H9 (cell line): ENCODE measurements at regions not wholly inside any gene's neighbourhood (a gene's known extent, or its start where the extent isn't known, plus 50 kb on each side); places are given as distances from the start of the nearest gene placed in this dataset.
"Not testable (repeated sequence)": the region's sequence is repeated elsewhere in the genome, so short reads cannot be mapped to it uniquely, and the experiment has no call there.

Experiments
- DNase-seq: peaks from one replicate; pipeline ENCODE4 v3.0.0-alpha.2; 2017
- H2AFZ ChIP-seq: one replicate; pipeline ENCODE4 v1.6.1; 2013; ENCODE audit warnings: mild to moderate bottlenecking, low read length, control low read depth, moderate library complexity
- H2AK5ac ChIP-seq: 2 replicates; pipeline ENCODE4 v1.6.1; 2013; ENCODE audit warnings: low read length, control low read depth, mixed read lengths; ENCODE audit not compliant: insufficient read length
- H2BK120ac ChIP-seq: one replicate; pipeline ENCODE4 v1.6.1; 2013; ENCODE audit warnings: low read depth, mild to moderate bottlenecking, low read length, control low read depth, inconsistent platforms; ENCODE audit not compliant: poor library complexity, severe bottlenecking
- H2BK12ac ChIP-seq: 2 replicates; pipeline ENCODE4 v1.6.1; 2013; ENCODE audit warnings: low read length, control low read depth, mixed read lengths, low read depth; ENCODE audit not compliant: insufficient read length
- H2BK15ac ChIP-seq: 2 replicates; pipeline ENCODE4 v1.6.1; 2013; ENCODE audit warnings: low read depth, low read length, control low read depth
- H2BK20ac ChIP-seq: one replicate; pipeline ENCODE4 v1.6.1; 2013; ENCODE audit warnings: low read depth, mild to moderate bottlenecking, low read length, control low read depth, inconsistent platforms; ENCODE audit not compliant: poor library complexity, severe bottlenecking
- H2BK5ac ChIP-seq: 2 replicates; pipeline ENCODE4 v1.6.1; 2013; ENCODE audit warnings: low read length, control low read depth, mixed read lengths; ENCODE audit not compliant: insufficient read length
- H3K14ac ChIP-seq: 2 replicates; pipeline ENCODE4 v1.6.1; 2013; ENCODE audit warnings: low read length, control low read depth; ENCODE audit not compliant: insufficient read depth
- H3K18ac ChIP-seq: 2 replicates; pipeline ENCODE4 v1.6.1; 2013; ENCODE audit warnings: low read depth, mild to moderate bottlenecking, mixed read lengths, low read length, control low read depth; ENCODE audit not compliant: insufficient read length
- H3K23ac ChIP-seq: 2 replicates; pipeline ENCODE4 v1.6.1; 2013; ENCODE audit warnings: low read length, control low read depth, mixed read lengths, low read depth; ENCODE audit not compliant: insufficient read length
- H3K23me2 ChIP-seq: 2 replicates; pipeline ENCODE4 v1.6.1; 2013; ENCODE audit warnings: low read depth, mild to moderate bottlenecking, mixed read lengths, low read length, control low read depth; ENCODE audit not compliant: insufficient read length, poor library complexity, severe bottlenecking
- H3K27ac ChIP-seq: 2 replicates; pipeline ENCODE4 v1.5.1; 2013; ENCODE audit warnings: low read length, control low read depth, mixed read lengths, low read depth; ENCODE audit not compliant: insufficient read length
- H3K27me3 ChIP-seq: 2 replicates; pipeline ENCODE4 v1.6.1; 2013; ENCODE audit warnings: low read length, control low read depth, inconsistent platforms; ENCODE audit not compliant: insufficient read depth
- H3K4ac ChIP-seq: 2 replicates; pipeline ENCODE4 v1.6.1; 2013; ENCODE audit warnings: low read depth, mild to moderate bottlenecking, control low read depth, inconsistent platforms, low read length, moderate library complexity
- H3K4me1 ChIP-seq: 2 replicates; pipeline ENCODE4 v1.6.1; 2013; ENCODE audit warnings: low read length, control low read depth, inconsistent platforms; ENCODE audit not compliant: insufficient read depth
- H3K4me2 ChIP-seq: 2 replicates; pipeline ENCODE4 v1.6.1; 2013; ENCODE audit warnings: low read length, control low read depth, mixed read lengths; ENCODE audit not compliant: insufficient read length, insufficient read depth
- H3K56ac ChIP-seq: 2 replicates; pipeline ENCODE4 v1.6.1; 2013; ENCODE audit warnings: low read depth, mild to moderate bottlenecking, mixed read lengths, low read length, control low read depth; ENCODE audit not compliant: insufficient read length
- H3K79me1 ChIP-seq: 2 replicates; pipeline ENCODE4 v1.6.1; 2013; ENCODE audit warnings: low read depth, mild to moderate bottlenecking, moderate library complexity, low read length, control low read depth, inconsistent platforms; ENCODE audit not compliant: insufficient read depth, poor library complexity, severe bottlenecking
- H3K79me2 ChIP-seq: 2 replicates; pipeline ENCODE4 v1.6.1; 2013; ENCODE audit warnings: low read length, control low read depth, inconsistent platforms; ENCODE audit not compliant: insufficient read depth
- H3K9ac ChIP-seq: 2 replicates; pipeline ENCODE4 v1.6.1; 2013; ENCODE audit warnings: low read length, control low read depth, mixed read lengths; ENCODE audit not compliant: insufficient read length; ENCODE audit errors: extremely low read depth
- H3K9me3 ChIP-seq: one replicate; pipeline ENCODE4 v1.6.1; 2013; ENCODE audit warnings: low read depth, low read length, inconsistent platforms; ENCODE audit not compliant: control insufficient read depth
- H3T11ph ChIP-seq: one replicate; pipeline ENCODE4 v1.6.1; 2013; ENCODE audit warnings: mild to moderate bottlenecking, low read length, control low read depth, inconsistent platforms
- H4K20me1 ChIP-seq: one replicate; pipeline ENCODE4 v1.6.1; 2013; ENCODE audit not compliant: control insufficient read depth, insufficient read length, insufficient read depth
- H4K5ac ChIP-seq: 2 replicates; pipeline ENCODE4 v1.6.1; 2013; ENCODE audit warnings: low read depth, mild to moderate bottlenecking, mixed read lengths, low read length, control low read depth; ENCODE audit not compliant: insufficient read length
- H4K8ac ChIP-seq: replicated peaks from 2 replicates; pipeline ENCODE4 v1.6.1; 2013; ENCODE audit warnings: low read length, control low read depth, mixed read lengths, low read depth; ENCODE audit not compliant: insufficient read length
- H4K91ac ChIP-seq: 2 replicates; pipeline ENCODE4 v1.6.1; 2013; ENCODE audit warnings: low read depth, mild to moderate bottlenecking, moderate library complexity, mixed read lengths, low read length, control low read depth; ENCODE audit not compliant: insufficient read length
- H3K27ac Mint-ChIP-seq, 3 experiments: 2 replicates in 2 of 3; 3 replicates in 1 of 3; pipeline ENCODE4 v1.8.0; 2020 to 2021; ENCODE audit warnings: mixed read lengths in 3 of 3, mild to moderate bottlenecking in 1 of 3, moderate library complexity in 1 of 3
- H3K27me3 Mint-ChIP-seq: 2 replicates; pipeline ENCODE4 v1.8.0; 2021; ENCODE audit warnings: low read depth, mild to moderate bottlenecking, moderate library complexity, mixed read lengths
- H3K36me3 Mint-ChIP-seq, 3 experiments: 2 replicates in 2 of 3; 3 replicates in 1 of 3; pipeline ENCODE4 v1.8.0; 2020 to 2021; ENCODE audit warnings: low read depth in 3 of 3, mixed read lengths in 3 of 3; ENCODE audit not compliant: insufficient read depth in 1 of 3
- H3K4me1 Mint-ChIP-seq, 2 experiments: 2 replicates each; pipeline ENCODE4 v1.8.0; 2020; ENCODE audit warnings: mixed read lengths in 2 of 2
- H3K4me3 Mint-ChIP-seq, 2 experiments: 2 replicates in 1 of 2; 3 replicates in 1 of 2; pipeline ENCODE4 v1.8.0; 2020 to 2021; ENCODE audit warnings: mild to moderate bottlenecking in 2 of 2, mixed read lengths in 2 of 2, moderate library complexity in 1 of 2
- H3K9me3 Mint-ChIP-seq, 2 experiments: 2 replicates in 1 of 2; 3 replicates in 1 of 2; pipeline ENCODE4 v1.8.0; 2020; ENCODE audit warnings: mild to moderate bottlenecking in 2 of 2, mixed read lengths in 2 of 2, moderate library complexity in 1 of 2
- WGBS: extraction: QIAGEN DNeasy Blood & Tissue Kit; methylation state at CpG from one replicate; pipeline ENCODE4 v1.1.7; 2013; ENCODE audit warnings: missing lambda C conversion rate, low lambda C conversion rate, mixed read lengths; ENCODE audit not compliant: insufficient read length; ENCODE audit errors: extremely low coverage; 5-methylcytosine and 5-hydroxymethylcytosine counted together

DNA sequence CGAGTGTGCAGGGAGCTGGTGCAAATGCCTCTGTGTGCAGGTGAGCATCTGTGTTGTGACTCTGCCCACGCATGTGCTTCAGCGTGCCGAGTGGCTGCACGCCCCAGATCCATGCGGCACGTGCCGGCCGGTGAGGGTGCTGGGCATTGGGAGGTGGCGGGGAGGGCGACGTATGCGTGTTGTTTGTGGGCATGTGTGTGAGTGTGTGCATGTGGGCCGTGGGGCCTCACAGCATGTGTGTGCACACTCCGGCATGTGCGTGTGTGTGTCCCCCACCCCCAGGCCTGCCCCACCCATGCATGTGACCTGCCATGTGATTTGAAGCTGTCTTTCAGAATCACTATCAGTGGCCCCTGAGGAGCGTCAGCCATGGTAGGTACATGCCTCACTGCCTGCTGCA lies 97.7 kb upstream of the ZSCAN2 start:
- no CpG with 5 or more reads among the region's 17 CpGs for WGBS
- H4K5ac ChIP-seq, H3K14ac ChIP-seq: not testable (repeated sequence)

More for the DNA sequence above, 97.7 kb upstream of the ZSCAN2 start:
- H3K4me2 ChIP-seq, H2AFZ ChIP-seq, H3K9me3 Mint-ChIP-seq, H2BK120ac ChIP-seq, H3T11ph ChIP-seq, H3K18ac ChIP-seq, H3K23ac ChIP-seq, H3K27me3 ChIP-seq, H2BK15ac ChIP-seq, H3K36me3 Mint-ChIP-seq, H3K27ac ChIP-seq, H3K23me2 ChIP-seq, H3K56ac ChIP-seq, H2BK12ac ChIP-seq, H3K79me2 ChIP-seq, H3K4ac ChIP-seq, H3K4me1 Mint-ChIP-seq, H3K9ac ChIP-seq, H2AK5ac ChIP-seq, H3K27ac Mint-ChIP-seq, H3K4me3 Mint-ChIP-seq, H3K27me3 Mint-ChIP-seq, H3K9me3 ChIP-seq, H3K4me1 ChIP-seq, H3K79me1 ChIP-seq, H4K8ac ChIP-seq, H2BK20ac ChIP-seq, H4K91ac ChIP-seq, H2BK5ac ChIP-seq, H4K20me1 ChIP-seq, DNase-seq: not testable (repeated sequence)
